ENCODE measurements at regions not wholly inside any gene's neighbourhood (a gene's known extent, or its start where the extent isn't known, plus 50 kb on each side); places are given as distances from the start of the nearest gene placed in this dataset.

GRCh38 chr3:82287562-82287961 lies 526.1 kb upstream of the GBE1 start:
- DNase-seq (ENCODE audit: low spot score), result no peak

- no peak for DNase-seq (ENCODE audit: low spot score)
Observed at GRCh38 chr3:82281205-82281604, 519.8 kb upstream of the GBE1 start.

- no peak for DNase-seq (ENCODE audit: low spot score)
Observed at GRCh38 chr3:82276992-82277391, 515.5 kb upstream of the GBE1 start.

GRCh38 chr3:82274897-82275296 lies 513.5 kb upstream of the GBE1 start:
- no peak for DNase-seq (ENCODE audit: low spot score)

- DNase-seq (ENCODE audit: low spot score), result no peak
Observed at GRCh38 chr3:82265747-82266146, 504.3 kb upstream of the GBE1 start.

GRCh38 chr3:82262193-82262592 lies 500.7 kb upstream of the GBE1 start:
- DNase-seq (ENCODE audit: low spot score), result no peak

GRCh38 chr3:82261637-82262036 lies 500.2 kb upstream of the GBE1 start:
- no peak for DNase-seq (ENCODE audit: low spot score)

GRCh38 chr3:82261013-82261412 lies 499.6 kb upstream of the GBE1 start:
- DNase-seq (ENCODE audit: low spot score), result no peak

GRCh38 chr3:82259994-82260393 lies 498.5 kb upstream of the GBE1 start:
- no peak for DNase-seq (ENCODE audit: low spot score)

GRCh38 chr3:82240322-82240721 lies 478.9 kb upstream of the GBE1 start:
- no peak for DNase-seq (ENCODE audit: low spot score)

- no peak for DNase-seq (ENCODE audit: low spot score)
Observed at GRCh38 chr3:82236257-82236656, 474.8 kb upstream of the GBE1 start.

GRCh38 chr3:82229397-82229796 lies 468.0 kb upstream of the GBE1 start:
- DNase-seq (ENCODE audit: low spot score), result no peak

GRCh38 chr3:82224661-82225060 lies 463.2 kb upstream of the GBE1 start:
- no peak for DNase-seq (ENCODE audit: low spot score)

GRCh38 chr3:82222401-82222800 lies 461.0 kb upstream of the GBE1 start:
- DNase-seq (ENCODE audit: low spot score), result no peak

GRCh38 chr3:82217571-82217970 lies 456.1 kb upstream of the GBE1 start:
- no peak for DNase-seq (ENCODE audit: low spot score)

GRCh38 chr3:82208002-82208710 lies 446.7 kb upstream of the GBE1 start:
- no peak for DNase-seq (ENCODE audit: low spot score)

- no peak for DNase-seq (ENCODE audit: low spot score)
Observed at GRCh38 chr3:82202269-82202668, 440.8 kb upstream of the GBE1 start.

- no peak for DNase-seq (ENCODE audit: low spot score)
Observed at GRCh38 chr3:82201316-82201715, 439.9 kb upstream of the GBE1 start.

- no peak for DNase-seq (ENCODE audit: low spot score)
Observed at GRCh38 chr3:82198009-82198408, 436.6 kb upstream of the GBE1 start.

GRCh38 chr3:82196645-82197044 lies 435.2 kb upstream of the GBE1 start:
- no peak for DNase-seq (ENCODE audit: low spot score)

GRCh38 chr3:82194870-82195269 lies 433.4 kb upstream of the GBE1 start:
- DNase-seq (ENCODE audit: low spot score), result no peak

GRCh38 chr3:82186017-82186416 lies 424.6 kb upstream of the GBE1 start:
- no peak for DNase-seq (ENCODE audit: low spot score)

GRCh38 chr3:82179291-82179690 lies 417.8 kb upstream of the GBE1 start:
- DNase-seq (ENCODE audit: low spot score), result no peak

GRCh38 chr3:82178291-82178690 lies 416.8 kb upstream of the GBE1 start:
- no peak for DNase-seq (ENCODE audit: low spot score)

- no peak for DNase-seq (ENCODE audit: low spot score)
Observed at GRCh38 chr3:82177774-82178173, 416.3 kb upstream of the GBE1 start.

All from hematopoietic multipotent progenitor cell treated with erythropoietin and hydrocortisone succinate and interleukin-3 and kit ligand, for 15 days (in vitro differentiated cells).